Mesothelial cell of epicardium (in vitro differentiated cells): ENCODE measurements at regions not wholly inside any gene's neighbourhood (a gene's known extent, or its start where the extent isn't known, plus 50 kb on each side); places are given as distances from the start of the nearest gene placed in this dataset.

Experiments used
- DNase-seq, 2 experiments: peaks; one replicate each; pipeline ENCODE4 v3.0.0; 2021; ENCODE audit warnings: low spot score in 2 of 2; ENCODE audit not compliant: unreplicated experiment in 2 of 2
- H3K27ac Mint-ChIP-seq: 2 replicates; pipeline ENCODE4 v1.8.0; 2021; ENCODE audit warnings: mixed read lengths
- H3K27me3 Mint-ChIP-seq: 2 replicates; pipeline ENCODE4 v1.8.0; 2021; ENCODE audit warnings: low read depth, mixed read lengths
- H3K36me3 Mint-ChIP-seq: 2 replicates; pipeline ENCODE4 v1.8.0; 2021; ENCODE audit warnings: mixed read lengths
- H3K4me1 Mint-ChIP-seq: 2 replicates; pipeline ENCODE4 v1.8.0; 2021; ENCODE audit warnings: mixed read lengths
- H3K4me3 Mint-ChIP-seq: 2 replicates; pipeline ENCODE4 v1.8.0; 2021; ENCODE audit warnings: mild to moderate bottlenecking, moderate library complexity, mixed read lengths
- H3K9me3 Mint-ChIP-seq: 2 replicates; pipeline ENCODE4 v1.8.0; 2021; ENCODE audit warnings: mixed read lengths
- CTCF ChIP-seq: fragments of 200-600 bp; sonication (generic); IDR thresholded peaks from one replicate; pipeline ENCODE4 v1.5.0; 2021; ENCODE audit warnings: antibody characterized with exemption; ENCODE audit not compliant: unreplicated experiment

- no peaks in the 10 kb centered on the region for H3K4me1 Mint-ChIP-seq
These were observed 100.6 kb upstream of the PNPLA4 start for GRCh38 chrX:8027827-8028226.

DNA sequence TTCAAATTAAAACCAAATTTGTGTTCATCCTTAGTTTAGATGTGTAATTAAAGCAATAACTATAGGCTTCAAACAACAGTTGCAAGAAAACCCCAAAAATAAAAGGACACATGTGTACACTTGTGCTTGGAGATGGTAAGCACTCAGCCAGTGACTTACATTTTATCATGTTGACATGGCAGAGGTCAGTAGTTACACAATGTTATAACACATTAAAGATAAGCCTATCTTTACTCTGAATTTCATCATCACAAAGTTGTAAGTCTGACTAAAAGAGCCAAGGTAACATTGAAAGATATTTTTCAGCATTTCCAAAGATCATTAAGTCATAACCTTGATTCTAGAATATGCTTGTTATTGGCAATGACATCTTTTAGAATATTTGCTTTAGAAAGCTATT lies 98.5 kb upstream of the PNPLA4 start:
- DNase-seq: no peak
- Mint-ChIP-seq H3K27me3 (peaks cover 5% of the 10 kb centered on the region), H3K36me3 (no peaks in the 10 kb centered on the region), H3K4me1 (no peaks in the 10 kb centered on the region), H3K27ac (no peak overlapping the region), H3K4me3 (no peak overlapping the region), H3K9me3 (peaks cover 24% of the 10 kb centered on the region)
- TF ChIP-seq CTCF: no peak

More at GRCh38 chrX:8027827-8028226, 100.6 kb upstream of the PNPLA4 start:
- no peak for DNase-seq
- Mint-ChIP-seq H3K9me3 (peaks cover 21% of the 10 kb centered on the region), H3K27me3 (peaks cover 12% of the 10 kb centered on the region), H3K36me3 (no peaks in the 10 kb centered on the region), H3K27ac (no peak overlapping the region), H3K4me3 (no peak overlapping the region)
- TF ChIP-seq CTCF: no peak

DNA sequence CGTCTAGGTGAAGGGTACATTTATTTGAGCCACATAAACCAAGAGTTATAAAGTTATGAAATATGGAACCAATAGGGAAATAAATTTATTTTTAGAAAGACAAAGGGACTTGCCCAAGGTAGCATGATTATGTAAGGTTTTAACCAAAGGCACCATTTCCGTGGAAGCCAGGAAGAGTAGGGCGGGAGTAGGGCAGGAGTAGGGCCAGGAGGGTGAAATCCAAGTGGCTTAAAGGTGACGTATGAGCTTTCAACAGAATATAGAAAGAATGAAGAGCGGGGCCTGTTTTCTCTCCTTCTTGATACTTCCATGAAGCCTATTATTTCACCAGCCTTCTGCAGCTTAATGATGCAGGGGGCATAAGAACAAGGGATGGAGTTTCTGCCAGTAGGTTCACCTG lies 91.7 kb upstream of the PNPLA4 start:
- no peak for TF ChIP-seq CTCF
- no peaks in the 10 kb centered on the region for H3K36me3 Mint-ChIP-seq
- H3K27me3 Mint-ChIP-seq: peaks cover 12% of the 10 kb centered on the region
- peaks cover 8% of the 10 kb centered on the region for H3K9me3 Mint-ChIP-seq
- H3K4me1 Mint-ChIP-seq: no peaks in the 10 kb centered on the region
- H3K4me3 Mint-ChIP-seq: no peak overlapping the region
- no peak overlapping the region for H3K27ac Mint-ChIP-seq
- no peak for DNase-seq

DNA sequence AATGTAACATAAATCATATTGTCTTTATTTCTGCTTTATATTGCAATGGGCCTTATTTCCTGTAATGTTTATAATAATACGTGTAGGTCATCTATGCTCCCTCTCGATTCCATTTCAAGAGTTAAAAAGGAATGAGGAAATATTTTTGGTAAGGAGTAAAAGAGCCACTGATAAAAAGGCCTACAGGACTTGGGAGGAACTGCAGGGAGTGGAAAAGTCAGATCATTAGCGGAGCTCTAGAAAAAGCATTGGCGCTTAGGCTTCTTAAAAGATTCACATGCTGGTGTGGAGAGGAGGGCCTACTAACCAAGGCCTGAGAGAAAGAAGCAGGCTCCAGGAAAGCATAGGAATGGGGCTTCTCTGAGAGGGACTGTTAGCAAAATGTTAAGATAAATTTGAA lies 82.9 kb upstream of the PNPLA4 start:
- peak; percentile 62 for TF ChIP-seq CTCF
- Mint-ChIP-seq H3K9me3 (no peaks in the 10 kb centered on the region), H3K4me3 (no peak overlapping the region), H3K36me3 (no peaks in the 10 kb centered on the region), H3K4me1 (peaks cover 2% of the 10 kb centered on the region), H3K27me3 (peaks cover 15% of the 10 kb centered on the region), H3K27ac (no peak overlapping the region)
- DNase-seq: no peak

DNA sequence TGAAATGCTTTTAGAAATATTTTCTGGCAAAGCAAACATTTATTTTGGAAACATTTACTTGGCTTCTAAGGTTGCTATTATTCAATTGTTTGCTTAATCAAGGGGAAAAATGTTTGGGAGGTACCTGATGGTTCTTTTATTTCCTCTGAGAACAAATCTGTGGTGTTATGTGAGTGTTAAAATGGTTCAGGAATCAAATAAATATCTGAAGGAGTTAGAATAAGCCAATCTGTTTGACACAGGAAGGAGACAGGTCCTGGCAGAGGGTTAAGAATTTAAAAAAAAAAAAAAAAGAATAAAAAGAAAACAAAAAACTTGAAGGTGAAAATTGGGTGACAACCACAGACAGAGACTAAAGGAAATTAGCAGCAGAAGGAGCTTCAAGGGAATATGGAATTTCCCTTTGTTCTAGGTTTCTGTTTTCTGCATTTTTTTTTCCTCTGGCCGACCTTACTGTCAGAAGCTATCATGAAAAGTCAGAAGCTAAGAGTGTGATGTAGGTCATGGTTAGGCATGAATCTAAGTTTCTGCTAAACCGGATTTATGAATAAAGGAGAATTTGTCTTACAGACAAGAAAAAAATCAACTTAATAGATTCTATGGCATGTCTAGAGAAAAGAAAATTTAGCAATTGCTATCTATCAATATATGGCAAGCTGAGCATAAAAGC lies 78.6 kb upstream of the PNPLA4 start:
- DNase-seq: no peak
- Mint-ChIP-seq H3K27ac (no peak overlapping the region), H3K36me3 (no peaks in the 10 kb centered on the region), H3K4me3 (no peak overlapping the region), H3K9me3 (no peaks in the 10 kb centered on the region), H3K27me3 (peaks cover 14% of the 10 kb centered on the region), H3K4me1 (peaks cover 2% of the 10 kb centered on the region)
- TF ChIP-seq CTCF: no peak
